NB4 (cell line): ENCODE measurements at regions not wholly inside any gene's neighbourhood (a gene's known extent, or its start where the extent isn't known, plus 50 kb on each side); places are given as distances from the start of the nearest gene placed in this dataset.

Source experiments
- CTCF ChIP-seq: IDR thresholded peaks from one replicate; pipeline ENCODE4 v1.5.1; 2012; ENCODE audit warnings: low read depth, low read length
- POLR2A ChIP-seq: IDR thresholded peaks from 2 replicates; pipeline ENCODE4 v1.6.1; 2011; ENCODE audit warnings: mild to moderate bottlenecking; ENCODE audit not compliant: insufficient read length; ENCODE audit errors: extremely low read depth

GRCh38 chr12:70080566-70080965 is 162.7 kb upstream of the CNOT2 start:
- TF ChIP-seq POLR2A (no peak), CTCF (no peak)
